DND-41 (cell line): ENCODE measurements at regions not wholly inside any gene's neighbourhood (a gene's known extent, or its start where the extent isn't known, plus 50 kb on each side); places are given as distances from the start of the nearest gene placed in this dataset.

ENCODE experiments used
- ATAC-seq: fragments of 200-7000 bp; cut with Tn5 transposase; 3 replicates; pipeline ENCODE4 v1.9.1; 2021; ENCODE audit warnings: low read depth; ENCODE audit not compliant: insufficient read depth
- DNase-seq: peaks from one replicate; pipeline ENCODE4 v3.0.0-alpha.2; 2020
- H2AFZ ChIP-seq: 2 replicates; pipeline ENCODE4 v1.6.0; 2012; ENCODE audit warnings: low read depth, low read length
- H3K27ac ChIP-seq: 2 replicates; pipeline ENCODE4 v1.5.1; 2012; ENCODE audit warnings: low read length, inconsistent platforms
- H3K27me3 ChIP-seq: fragments of 200-600 bp; sonication (generic); 2 replicates; pipeline ENCODE4 v1.6.0; 2012; ENCODE audit warnings: low read length, mild to moderate bottlenecking, inconsistent platforms; ENCODE audit not compliant: insufficient read depth, poor library complexity
- H3K36me3 ChIP-seq: 2 replicates; pipeline ENCODE4 v1.5.1; 2012; ENCODE audit warnings: low read length, inconsistent platforms; ENCODE audit not compliant: insufficient read depth
- H3K4me1 ChIP-seq: 2 replicates; pipeline ENCODE4 v1.5.1; 2012; ENCODE audit warnings: mild to moderate bottlenecking, low read length; ENCODE audit not compliant: insufficient read depth
- H3K4me2 ChIP-seq: 2 replicates; pipeline ENCODE4 v1.6.0; 2012; ENCODE audit warnings: mild to moderate bottlenecking, moderate library complexity, low read length, inconsistent platforms; ENCODE audit not compliant: insufficient read depth
- H3K4me3 ChIP-seq, 2 experiments: fragments of 200-600 bp in 1 of 2; shearing (Covaris generic) in 1 of 2; 2 replicates each; pipeline ENCODE4 v1.5.1; 2012 to 2016; ENCODE audit warnings: inconsistent platforms in 2 of 2, low read length in 2 of 2, mild to moderate bottlenecking in 2 of 2, low read depth in 1 of 2, moderate library complexity in 1 of 2
- H3K79me2 ChIP-seq: 2 replicates; pipeline ENCODE4 v1.6.0; 2012; ENCODE audit warnings: low read length, inconsistent platforms; ENCODE audit not compliant: insufficient read depth
- H3K9ac ChIP-seq: 2 replicates; pipeline ENCODE4 v1.6.0; 2012; ENCODE audit warnings: low read depth, mild to moderate bottlenecking, inconsistent platforms, low read length, moderate library complexity
- H3K9me3 ChIP-seq: 2 replicates; pipeline ENCODE4 v1.5.1; 2012; ENCODE audit warnings: low read length, moderate library complexity, mild to moderate bottlenecking, inconsistent platforms; ENCODE audit not compliant: insufficient read depth, severe bottlenecking
- H4K20me1 ChIP-seq: 2 replicates; pipeline ENCODE4 v1.6.0; 2012; ENCODE audit warnings: low read length; ENCODE audit not compliant: insufficient read depth
- CTCF ChIP-seq: IDR thresholded peaks from 2 replicates; pipeline ENCODE4 v1.5.1; 2012; ENCODE audit warnings: borderline replicate concordance, low read length, moderate library complexity, mild to moderate bottlenecking; ENCODE audit not compliant: poor library complexity, severe bottlenecking; ENCODE audit errors: extremely low read depth
- EZH2 ChIP-seq: IDR thresholded peaks from 3 replicates; pipeline ENCODE4 v1.6.1; 2012; ENCODE audit warnings: borderline replicate concordance, low read depth, mild to moderate bottlenecking, moderate library complexity, low read length, inconsistent platforms; ENCODE audit not compliant: severe bottlenecking

- no peaks in the 10 kb centered on the region for H3K4me1 ChIP-seq
- H3K9me3 ChIP-seq: no peaks in the 10 kb centered on the region
- no peaks in the 10 kb centered on the region for H4K20me1 ChIP-seq
- no peak for DNase-seq
- TF ChIP-seq CTCF (no peak), EZH2 (no peak)
- H3K79me2 ChIP-seq: no peaks in the 10 kb centered on the region
- no peak overlapping the region for H3K27ac ChIP-seq
- H2AFZ ChIP-seq: no peak overlapping the region
- no peak overlapping the region for H3K4me3 ChIP-seq
- H3K36me3 ChIP-seq: no peaks in the 10 kb centered on the region
- ATAC-seq: no peak
- no peaks in the 10 kb centered on the region for H3K27me3 ChIP-seq
- H3K4me2 ChIP-seq: no peak overlapping the region
- no peak overlapping the region for H3K9ac ChIP-seq
These were observed 98.4 kb downstream of the ADRB2 start for GRCh38 chr5:148924817-148925216.

- no peak for DNase-seq
- H3K4me3 ChIP-seq: no peak overlapping the region
- no peaks in the 10 kb centered on the region for H3K79me2 ChIP-seq
- peaks cover 4% of the 10 kb centered on the region for H3K27me3 ChIP-seq
- ATAC-seq: no peak
- H3K9me3 ChIP-seq: no peaks in the 10 kb centered on the region
- no peak overlapping the region for H3K9ac ChIP-seq
- H3K4me2 ChIP-seq: no peak overlapping the region
- H2AFZ ChIP-seq: no peak overlapping the region
- H4K20me1 ChIP-seq: no peaks in the 10 kb centered on the region
- no peaks in the 10 kb centered on the region for H3K36me3 ChIP-seq
- H3K4me1 ChIP-seq: no peaks in the 10 kb centered on the region
- H3K27ac ChIP-seq: no peak overlapping the region
- TF ChIP-seq CTCF: no peak
- no peak for TF ChIP-seq EZH2
These were observed 99.8 kb downstream of the ADRB2 start for GRCh38 chr5:148926207-148926606.

- no peak for TF ChIP-seq CTCF
- TF ChIP-seq EZH2: no peak
- no peak for ATAC-seq
These were observed 101.0 kb downstream of the ADRB2 start for GRCh38 chr5:148927307-148927946.

GRCh38 chr5:148928141-148928540, 101.7 kb downstream of the ADRB2 start:
- H3K9ac ChIP-seq: no peak overlapping the region
- H3K27ac ChIP-seq: no peak overlapping the region
- no peak overlapping the region for H3K4me3 ChIP-seq
- no peaks in the 10 kb centered on the region for H3K36me3 ChIP-seq
- DNase-seq (no peak), ATAC-seq (no peak)
- no peak overlapping the region for H3K4me2 ChIP-seq
- no peaks in the 10 kb centered on the region for H3K79me2 ChIP-seq
- H2AFZ ChIP-seq: no peak overlapping the region
- H3K4me1 ChIP-seq: no peaks in the 10 kb centered on the region
- no peak for TF ChIP-seq CTCF
- no peak for TF ChIP-seq EZH2
- H3K27me3 ChIP-seq: peaks cover 4% of the 10 kb centered on the region
- no peaks in the 10 kb centered on the region for H3K9me3 ChIP-seq
- no peaks in the 10 kb centered on the region for H4K20me1 ChIP-seq

More at GRCh38 chr5:148927307-148927946, 101.0 kb downstream of the ADRB2 start:
- Histone ChIP-seq H4K20me1 (no peaks in the 10 kb centered on the region), H3K9ac (no peak overlapping the region), H3K4me1 (no peaks in the 10 kb centered on the region), H3K4me2 (no peak overlapping the region), H3K36me3 (no peaks in the 10 kb centered on the region), H3K4me3 (no peak overlapping the region), H2AFZ (no peak overlapping the region), H3K27ac (no peak overlapping the region), H3K79me2 (no peaks in the 10 kb centered on the region), H3K9me3 (no peaks in the 10 kb centered on the region), H3K27me3 (peaks cover 4% of the 10 kb centered on the region)
- no peak for DNase-seq
